ENCODE measurements at regions not wholly inside any gene's neighbourhood (a gene's known extent, or its start where the extent isn't known, plus 50 kb on each side); places are given as distances from the start of the nearest gene placed in this dataset.

DNA sequence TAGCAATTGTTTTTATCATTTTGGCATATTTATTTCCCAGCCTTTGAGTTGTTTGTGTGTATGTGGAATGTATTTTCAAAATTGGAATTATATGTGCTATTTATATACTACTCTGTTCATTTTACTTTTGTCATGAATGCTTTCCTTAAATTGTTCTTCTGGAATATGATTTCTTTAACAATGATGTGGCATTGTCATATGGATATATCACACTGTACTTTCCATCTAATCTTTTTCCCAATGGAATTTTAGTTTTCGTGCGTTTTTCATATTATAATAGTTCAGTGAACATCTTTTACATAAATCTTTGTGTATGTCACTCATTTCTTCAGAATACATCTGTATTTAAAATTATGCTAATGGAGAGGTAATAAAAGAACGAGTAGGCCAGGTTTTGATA lies 980.1 kb upstream of the WWC1 start:
- DNase-seq (ENCODE audit: low read depth in 4 of 4, low spot score in 3 of 4), result no peak

DNA sequence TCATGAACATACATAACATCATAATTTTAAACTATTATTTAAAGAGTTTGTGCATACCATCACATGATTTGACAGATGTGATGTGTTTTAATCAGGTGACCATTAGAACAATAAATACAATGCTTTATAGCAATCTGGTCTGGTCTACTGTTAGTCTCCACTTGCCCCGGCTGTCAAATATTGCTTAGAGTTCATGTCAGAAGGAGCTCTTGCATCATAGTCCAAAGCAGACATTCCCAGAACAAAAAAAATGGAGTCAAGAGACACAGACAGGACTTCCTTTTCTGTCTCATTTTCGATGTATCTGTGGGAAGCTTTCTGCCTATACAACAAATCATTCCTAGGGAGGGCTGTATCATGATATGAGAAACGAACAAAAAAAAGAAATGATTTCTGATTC lies 979.2 kb upstream of the WWC1 start:
- no peak for DNase-seq (ENCODE audit: low read depth in 4 of 4, low spot score in 3 of 4)

DNA sequence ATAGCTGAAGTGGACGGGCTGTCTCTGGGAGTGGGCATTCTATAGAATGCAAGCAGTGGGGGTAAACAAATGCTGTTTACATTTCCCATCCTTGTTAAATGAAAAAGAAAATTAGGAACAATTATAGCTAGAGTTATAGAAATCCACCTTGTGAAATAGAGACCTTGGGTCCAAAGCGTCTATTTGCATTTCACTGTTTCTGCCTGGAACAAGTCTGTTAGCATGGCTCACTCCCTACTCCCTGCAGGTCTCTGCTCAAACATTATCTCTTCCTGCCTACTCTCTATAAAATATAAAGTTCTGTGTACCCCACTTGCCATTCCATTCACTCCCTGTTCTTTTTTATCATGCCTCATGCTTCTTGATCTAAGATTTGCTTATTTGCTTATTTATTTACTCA lies 975.7 kb upstream of the WWC1 start:
- no peak for DNase-seq (ENCODE audit: low read depth in 4 of 4, low spot score in 3 of 4)

DNA sequence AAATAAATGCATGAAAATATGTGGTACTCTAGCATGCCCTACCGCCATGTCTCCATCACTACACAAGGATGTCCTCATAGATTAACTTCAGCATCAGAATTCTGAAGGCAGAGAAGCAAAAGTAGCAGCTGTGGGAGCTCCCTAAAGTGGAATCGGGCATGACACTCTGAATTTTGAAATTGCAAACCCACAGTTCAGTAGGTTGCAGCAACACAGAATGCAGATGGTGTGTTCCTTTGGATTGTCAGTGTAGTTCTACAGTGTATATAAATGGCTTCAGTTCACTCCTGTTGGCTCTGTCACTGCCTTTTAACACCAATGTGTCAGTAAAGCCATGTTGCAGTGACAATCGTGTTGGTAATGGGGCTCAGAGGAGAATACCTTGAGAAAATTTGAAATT lies 973.6 kb upstream of the WWC1 start:
- no peak for DNase-seq (ENCODE audit: low read depth in 4 of 4, low spot score in 3 of 4)

- DNase-seq (ENCODE audit: low read depth in 4 of 4, low spot score in 3 of 4), result no peak
Observed at GRCh38 chr5:167319243-167319642, 972.2 kb upstream of the WWC1 start.

DNA sequence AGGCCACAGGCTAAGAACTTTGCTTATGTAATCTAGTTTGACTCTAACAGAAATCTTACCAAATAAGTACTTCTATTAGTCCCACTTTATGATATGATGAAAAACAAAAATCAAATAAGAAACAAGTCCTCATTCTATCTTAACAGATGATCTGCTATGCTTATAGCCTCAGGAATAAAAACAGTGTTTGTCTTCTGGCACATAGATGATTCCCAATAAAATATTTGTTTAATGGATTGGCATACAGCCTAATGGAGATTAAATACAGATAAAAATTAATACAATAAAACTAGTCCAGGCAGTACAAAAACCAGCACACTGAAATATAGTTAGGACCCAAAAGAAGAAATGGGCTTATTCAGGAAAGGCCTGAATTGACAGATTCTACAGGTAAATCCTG lies 971.4 kb upstream of the WWC1 start:
- no peak for DNase-seq (ENCODE audit: low read depth in 4 of 4, low spot score in 3 of 4)

- no peak for DNase-seq (ENCODE audit: low read depth in 4 of 4, low spot score in 3 of 4)
Observed at GRCh38 chr5:167332309-167332708, 959.1 kb upstream of the WWC1 start.

GRCh38 chr5:167336161-167336560 lies 955.3 kb upstream of the WWC1 start:
- DNase-seq (ENCODE audit: low read depth in 4 of 4, low spot score in 3 of 4), result no peak

- no peak for DNase-seq (ENCODE audit: low read depth in 4 of 4, low spot score in 3 of 4)
Observed at GRCh38 chr5:167339205-167339604, 952.2 kb upstream of the WWC1 start.

GRCh38 chr5:167346461-167346860 lies 945.0 kb upstream of the WWC1 start:
- DNase-seq (ENCODE audit: low read depth in 4 of 4, low spot score in 3 of 4), result no peak

DNA sequence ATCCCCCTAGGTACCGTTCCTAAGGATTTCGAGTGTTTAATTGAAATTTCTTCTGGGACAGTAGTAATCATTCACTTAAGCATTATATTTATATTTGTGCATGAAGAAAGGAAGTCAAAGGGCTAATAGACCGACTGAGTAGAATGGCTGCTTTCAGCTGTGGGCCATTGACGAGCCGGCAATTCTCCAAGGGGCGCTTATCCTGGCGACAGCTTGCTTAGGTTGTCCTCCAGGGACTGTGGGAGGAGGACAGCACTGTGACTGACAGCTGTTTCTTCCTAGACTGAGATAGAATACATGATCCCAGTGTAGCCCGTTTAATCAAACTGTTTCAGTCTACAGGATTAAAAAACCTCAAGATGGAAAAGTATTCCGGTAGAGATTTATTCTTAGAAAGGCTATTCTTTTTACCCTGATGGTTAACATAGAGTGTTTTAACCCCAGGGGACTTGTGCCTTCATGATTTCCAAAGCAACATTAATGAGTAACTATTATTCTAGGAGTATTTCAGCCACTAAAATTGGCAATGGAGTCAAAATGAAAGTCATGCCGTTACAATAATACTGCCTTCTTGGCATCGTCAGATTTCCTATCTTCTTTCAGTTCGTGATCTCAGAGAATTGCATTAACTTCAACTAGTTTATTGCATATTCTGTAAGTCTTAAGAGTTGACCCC lies 943.1 kb upstream of the WWC1 start:
- no peak for DNase-seq (ENCODE audit: low read depth in 4 of 4, low spot score in 3 of 4)

GRCh38 chr5:167348980-167349379 lies 942.5 kb upstream of the WWC1 start:
- DNase-seq (ENCODE audit: low read depth in 4 of 4, low spot score in 3 of 4), result no peak

GRCh38 chr5:167351316-167351715 lies 940.1 kb upstream of the WWC1 start:
- DNase-seq (ENCODE audit: low read depth in 4 of 4, low spot score in 3 of 4), result no peak

DNA sequence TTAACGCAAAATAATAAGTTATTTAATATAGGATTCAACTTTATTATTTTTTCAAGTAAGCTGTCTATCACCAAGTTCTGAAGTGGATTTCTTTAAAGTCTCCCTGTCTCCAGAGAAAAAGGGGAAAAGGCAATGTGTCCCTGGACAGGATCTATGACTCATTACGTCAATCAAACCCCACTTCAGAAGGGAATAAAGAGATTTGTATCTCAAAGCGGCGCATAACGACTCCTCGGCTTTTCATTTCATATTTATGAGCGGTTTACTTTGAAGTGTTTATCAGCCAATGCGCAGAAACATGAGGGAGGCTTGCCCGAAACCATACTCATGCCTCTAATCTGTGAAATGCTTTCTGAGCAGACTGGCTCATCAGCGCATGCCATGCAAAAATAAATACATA lies 938.6 kb upstream of the WWC1 start:
- DNase-seq (ENCODE audit: low read depth in 4 of 4, low spot score in 3 of 4), result peak in 1 of 4 donors; percentile 4

GRCh38 chr5:167355346-167355745 lies 936.1 kb upstream of the WWC1 start:
- DNase-seq (ENCODE audit: low read depth in 4 of 4, low spot score in 3 of 4), result no peak

GRCh38 chr5:167356374-167356773 lies 935.1 kb upstream of the WWC1 start:
- no peak for DNase-seq (ENCODE audit: low read depth in 4 of 4, low spot score in 3 of 4)

DNA sequence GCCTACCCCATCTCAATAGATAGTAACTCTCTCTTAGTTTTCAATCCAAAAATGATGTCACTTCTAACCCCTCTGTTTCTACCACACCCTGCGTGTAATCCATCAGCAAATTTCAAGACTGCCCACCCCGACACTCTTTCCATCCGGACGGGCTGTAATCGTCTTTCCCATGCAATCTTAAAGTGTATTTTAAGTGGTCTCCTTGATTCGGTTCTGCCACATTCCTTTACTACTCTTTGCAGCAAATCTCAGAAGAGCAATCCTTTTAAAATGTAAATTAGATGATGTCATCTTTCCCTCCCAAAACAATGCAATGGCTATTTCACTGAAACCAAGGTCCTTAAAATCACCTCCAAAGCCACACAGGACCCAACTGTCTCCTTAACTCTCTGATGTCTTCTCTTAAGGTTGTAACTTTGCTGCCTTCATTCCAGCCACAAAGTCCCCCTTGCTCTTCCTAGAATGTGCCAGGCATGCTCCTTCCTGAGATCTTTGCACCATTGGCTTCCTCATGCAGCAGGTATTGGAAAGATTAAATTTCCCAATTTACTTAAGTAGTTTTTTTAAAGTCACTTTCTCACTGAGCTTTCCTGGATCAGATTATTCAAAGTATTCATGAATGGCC lies 932.5 kb upstream of the WWC1 start:
- no peak for DNase-seq (ENCODE audit: low read depth in 4 of 4, low spot score in 3 of 4)

GRCh38 chr5:167361795-167362194 lies 929.6 kb upstream of the WWC1 start:
- no peak for DNase-seq (ENCODE audit: low read depth in 4 of 4, low spot score in 3 of 4)

- DNase-seq (ENCODE audit: low read depth in 4 of 4, low spot score in 3 of 4), result no peak
Observed at GRCh38 chr5:167363065-167363464, 928.4 kb upstream of the WWC1 start.

DNA sequence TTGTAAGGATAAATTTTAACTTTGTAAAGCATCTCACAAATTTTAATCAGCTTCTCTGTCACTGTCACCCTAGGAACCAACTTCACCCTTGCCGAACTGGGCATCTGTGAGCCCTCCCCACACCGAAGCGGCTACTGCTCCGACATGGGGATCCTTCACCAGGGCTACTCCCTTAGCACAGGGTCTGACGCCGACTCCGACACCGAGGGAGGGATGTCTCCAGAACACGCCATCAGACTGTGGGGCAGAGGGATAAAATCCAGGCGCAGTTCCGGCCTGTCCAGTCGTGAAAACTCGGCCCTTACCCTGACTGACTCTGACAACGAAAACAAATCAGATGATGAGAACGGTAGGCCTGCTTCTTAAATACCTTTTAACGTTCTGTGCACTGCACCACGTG lies 916.3 kb upstream of the WWC1 start:
- no peak for DNase-seq (ENCODE audit: low read depth in 4 of 4, low spot score in 3 of 4)

DNA sequence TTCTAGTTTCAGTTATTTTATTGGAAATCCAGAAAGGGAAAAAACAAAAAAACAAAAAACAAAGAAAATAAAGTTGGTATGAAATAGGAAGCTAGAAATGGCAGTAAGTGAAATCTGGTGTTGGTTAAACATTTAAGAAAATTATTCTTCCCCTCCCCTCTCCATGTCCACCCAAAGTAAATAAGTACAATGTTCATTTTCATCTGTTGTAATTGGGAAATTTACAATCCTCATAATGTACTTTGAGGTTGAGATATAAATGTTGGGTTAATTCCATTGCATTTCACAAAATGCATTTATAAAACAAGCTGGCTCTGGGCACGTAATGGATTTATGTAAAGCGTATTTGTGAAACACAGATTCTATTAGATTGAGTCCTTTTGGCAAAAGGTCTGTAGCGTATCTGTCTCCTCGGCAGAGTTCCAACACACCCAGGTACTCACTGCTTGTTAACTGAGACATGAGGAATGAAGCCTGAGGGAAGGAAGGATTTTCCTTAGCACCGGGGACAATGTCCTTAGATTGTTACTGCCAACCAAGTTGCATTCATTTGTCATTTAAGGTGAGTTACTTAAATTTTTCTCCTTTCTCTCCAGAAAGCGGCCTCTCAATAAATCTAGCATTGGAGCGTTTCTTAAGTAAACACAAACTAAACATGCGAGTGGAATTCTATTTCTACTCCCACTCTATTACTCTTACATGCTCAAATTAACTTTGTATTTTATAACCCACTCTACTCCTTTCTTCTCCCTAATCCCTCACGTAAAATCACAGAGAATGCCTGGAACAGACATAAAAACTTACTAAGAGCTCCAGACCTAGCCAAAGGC lies 912.3 kb upstream of the WWC1 start:
- DNase-seq (ENCODE audit: low read depth in 4 of 4, low spot score in 3 of 4), result peak in 2 of 4 donors; percentile 2 to 23

GRCh38 chr5:167381457-167381856 lies 910.0 kb upstream of the WWC1 start:
- DNase-seq (ENCODE audit: low read depth in 4 of 4, low spot score in 3 of 4), result no peak
